ENCODE measurements at regions not wholly inside any gene's neighbourhood (a gene's known extent, or its start where the extent isn't known, plus 50 kb on each side); places are given as distances from the start of the nearest gene placed in this dataset.
"Not testable (repeated sequence)": the region's sequence is repeated elsewhere in the genome, so short reads cannot be mapped to it uniquely, and the experiment has no call there.

GRCh38 chr4:125262502-125262901 is 52.3 kb upstream of the FAT4 start:
- no peak for DNase-seq

GRCh38 chr4:125262079-125262478 is 52.7 kb upstream of the FAT4 start:
- DNase-seq = no peak

GRCh38 chr4:125254106-125254505 is 60.6 kb upstream of the FAT4 start:
- DNase-seq = peak; percentile 78

GRCh38 chr4:125244848-125245450 is 69.8 kb upstream of the FAT4 start:
- peak; percentile 23 for DNase-seq

DNA sequence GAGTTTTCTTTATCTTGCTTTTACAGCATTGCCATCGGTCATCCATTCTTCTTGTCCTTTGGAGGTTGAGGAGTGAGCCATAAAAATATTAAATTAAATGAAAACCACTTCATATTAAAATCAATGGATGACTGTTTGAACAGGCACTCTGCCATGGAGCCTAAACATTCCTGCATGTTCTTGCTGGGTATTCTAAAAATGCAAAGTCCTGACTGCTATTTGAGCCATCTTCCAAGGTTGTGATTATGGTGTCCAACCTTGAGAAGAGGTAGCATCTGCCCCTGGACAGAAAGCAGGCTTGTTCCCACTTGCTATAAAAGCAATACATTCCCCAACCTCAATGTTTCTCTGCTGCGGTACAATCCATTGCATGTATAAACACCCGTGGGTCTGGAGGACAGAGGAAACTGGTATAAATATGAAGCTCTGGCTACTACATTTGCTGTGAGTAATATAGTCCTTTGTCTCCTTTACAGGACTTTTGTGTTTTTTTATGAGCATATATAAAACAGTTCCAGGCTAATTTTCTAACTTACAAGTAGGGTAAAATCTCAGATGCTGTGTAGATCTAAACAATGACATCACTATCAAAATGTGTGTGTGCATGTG is 70.9 kb upstream of the FAT4 start:
- peak; percentile 57 for DNase-seq

DNA sequence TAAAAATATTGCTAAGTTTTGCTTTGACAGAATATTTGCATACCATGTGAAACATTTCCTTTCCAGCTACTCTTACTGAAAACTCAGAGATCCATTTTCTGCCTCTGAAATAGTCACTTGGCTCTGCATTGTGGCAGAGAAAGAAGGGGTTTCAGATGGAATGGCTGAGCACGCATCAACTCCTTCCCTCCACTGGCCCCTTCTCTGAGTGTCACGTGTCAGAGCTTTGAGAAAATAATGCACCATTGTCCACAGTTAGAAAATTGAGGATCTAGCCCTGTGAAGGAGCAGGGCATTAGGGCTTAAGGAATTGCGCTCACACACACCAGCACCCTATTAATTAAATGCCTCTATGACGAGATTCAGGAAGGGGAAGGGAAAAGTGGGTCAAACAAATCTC is 78.8 kb upstream of the FAT4 start:
- no peak for DNase-seq

DNA sequence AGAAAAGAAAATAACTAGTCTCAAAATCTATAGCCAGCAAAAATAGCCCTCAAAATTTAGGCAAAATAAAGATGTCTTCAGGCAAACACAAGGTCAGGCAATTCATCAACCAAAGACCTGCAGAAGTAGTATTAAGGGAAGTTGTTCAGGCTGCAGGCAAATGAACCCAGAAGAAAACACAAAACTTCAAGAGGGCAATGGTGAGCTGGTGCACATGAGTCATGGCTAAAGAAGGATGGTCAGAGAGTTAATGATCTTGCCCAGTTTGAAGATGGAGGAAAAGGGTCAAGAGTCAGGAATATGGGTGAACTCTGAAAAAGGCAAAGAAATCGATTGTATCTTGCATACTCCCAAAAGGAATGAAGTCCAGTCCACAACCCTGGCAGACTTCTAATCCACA is 83.1 kb upstream of the FAT4 start:
- no peak for DNase-seq

GRCh38 chr4:125229596-125230058 is 85.1 kb upstream of the FAT4 start:
- no peak for DNase-seq

DNA sequence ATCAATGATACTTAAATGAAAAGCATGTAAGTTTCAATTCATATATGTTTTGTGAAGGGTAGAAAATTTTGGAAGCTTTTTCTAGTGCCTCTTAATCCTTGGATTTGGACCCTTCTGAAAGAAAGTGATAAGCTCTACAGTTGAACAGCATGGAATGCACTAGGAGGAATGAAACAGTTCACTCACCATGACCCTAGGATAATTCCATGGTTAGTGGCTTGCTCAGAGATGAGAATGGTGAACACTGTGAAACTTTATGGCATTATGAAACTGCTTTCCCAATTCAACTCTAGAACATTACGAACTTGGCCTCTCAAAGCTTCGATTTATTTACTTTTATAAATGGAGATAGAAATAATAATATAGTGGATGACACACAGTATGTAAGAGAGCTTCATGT is 88.9 kb upstream of the FAT4 start:
- no peak for DNase-seq

DNA sequence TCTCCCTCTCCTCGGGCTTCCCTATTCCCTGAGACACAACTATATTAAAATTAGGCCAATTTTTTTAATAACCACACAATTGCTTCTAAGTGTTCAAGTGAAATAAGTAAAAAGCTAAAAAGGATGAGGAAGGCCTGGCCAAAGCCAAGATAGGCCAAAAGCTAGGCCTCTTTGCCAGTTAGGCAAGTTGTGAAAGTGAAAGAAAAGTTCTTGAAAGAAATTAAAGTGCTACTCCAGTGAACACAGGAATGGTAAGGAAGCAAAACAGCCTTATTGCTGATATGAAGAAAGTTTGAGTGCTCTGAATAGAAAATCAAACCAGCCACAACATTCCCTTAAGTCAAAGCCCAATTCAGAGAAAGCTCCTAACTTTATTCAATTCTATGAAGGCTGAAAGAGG is 114.2 kb upstream of the FAT4 start:
- no peak for DNase-seq

- DNase-seq = peak; percentile 57
These were observed 115.8 kb upstream of the FAT4 start for GRCh38 chr4:125198916-125199315.

- DNase-seq = not testable (repeated sequence)
These were observed 122.8 kb upstream of the FAT4 start for GRCh38 chr4:125191874-125192459.

DNA sequence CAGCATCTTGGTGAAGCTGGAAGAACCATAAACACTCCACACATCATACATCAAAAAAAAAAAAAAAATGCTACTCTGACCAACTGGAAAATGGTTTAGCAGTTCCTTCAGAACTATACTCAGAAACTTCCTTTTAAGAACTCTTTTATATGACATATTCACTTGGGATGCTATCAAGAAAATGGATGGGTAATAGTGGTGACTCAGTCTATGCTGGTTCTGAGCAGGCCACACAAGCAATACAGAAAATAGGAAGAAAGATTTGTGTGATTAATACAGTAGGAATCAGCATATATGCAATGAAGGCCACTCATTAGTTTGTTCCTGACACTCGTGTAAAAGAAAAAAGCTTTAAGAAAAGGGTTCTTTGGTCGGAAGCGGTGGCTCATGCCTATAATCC is 123.5 kb upstream of the FAT4 start:
- DNase-seq = peak; percentile 66

DNA sequence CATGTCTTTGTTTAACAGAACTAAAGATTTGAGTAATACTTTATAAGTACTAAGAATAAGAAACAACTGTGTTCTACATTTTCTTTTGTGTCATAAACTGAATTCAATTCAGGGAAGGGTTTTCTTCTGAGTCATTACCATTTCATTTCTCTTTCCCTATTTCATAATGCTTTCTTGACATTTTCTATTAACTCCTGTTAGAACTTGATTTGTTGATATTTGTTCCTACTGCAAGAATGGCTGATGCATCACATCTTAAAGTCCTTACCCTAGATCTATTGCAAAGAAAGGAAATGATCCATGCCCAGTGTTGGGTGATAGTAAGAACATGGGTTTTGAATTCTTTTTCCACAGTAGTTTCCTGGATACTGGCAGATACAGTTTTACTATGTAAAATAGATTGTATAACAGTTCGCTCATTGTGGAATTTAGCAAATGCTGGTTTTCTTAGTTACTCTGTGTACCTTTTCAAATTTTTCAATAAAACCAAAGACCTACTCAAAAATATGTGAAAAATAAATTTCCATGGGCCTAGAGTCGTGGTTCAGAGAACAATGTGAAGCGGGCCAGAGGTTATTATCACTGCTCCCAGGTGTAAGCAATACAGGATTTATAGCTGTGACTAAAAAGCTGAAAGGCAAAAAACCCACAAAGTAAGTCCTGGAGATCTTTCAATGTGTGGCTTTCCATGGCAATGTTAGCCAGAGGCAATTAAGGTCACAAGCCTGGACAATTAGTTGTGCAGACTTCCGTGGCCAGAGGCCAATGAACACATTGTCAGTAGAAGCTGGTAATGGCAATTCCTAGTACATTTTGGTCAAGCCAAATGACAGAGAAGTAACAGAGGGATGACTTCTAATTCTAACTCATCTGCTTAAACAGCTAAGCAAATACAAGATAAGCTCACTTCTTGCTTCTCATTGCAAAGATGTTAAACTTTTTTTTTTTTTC is 127.3 kb upstream of the FAT4 start:
- peak; percentile 48 for DNase-seq

GRCh38 chr4:125184116-125184515 is 130.6 kb upstream of the FAT4 start:
- DNase-seq = no peak

DNA sequence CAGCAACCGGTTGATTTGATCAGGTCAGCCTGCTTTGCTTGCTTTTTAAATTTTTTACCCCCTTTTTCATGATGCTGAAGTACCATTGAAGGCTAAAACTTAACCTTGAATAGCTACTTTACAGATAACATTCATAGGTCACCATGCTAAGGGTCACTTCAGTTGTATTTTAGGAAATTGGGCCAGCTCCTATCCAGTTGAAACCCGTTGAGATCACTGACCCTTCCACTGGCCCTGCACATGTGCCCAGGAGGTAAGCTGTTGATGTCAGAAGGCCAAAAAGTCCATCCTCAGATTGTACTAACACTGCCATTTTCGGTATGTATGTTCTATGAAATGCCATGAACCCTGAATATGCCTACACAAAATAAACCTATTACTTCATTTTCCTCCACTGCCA is 133.0 kb upstream of the FAT4 start:
- DNase-seq = no peak

- DNase-seq = no peak
These were observed 135.0 kb upstream of the FAT4 start for GRCh38 chr4:125179727-125180126.

GRCh38 chr4:125169192-125169591 is 145.6 kb upstream of the FAT4 start:
- DNase-seq = no peak

- DNase-seq = peak; percentile 54
These were observed 146.2 kb upstream of the FAT4 start for GRCh38 chr4:125168531-125168930.

DNA sequence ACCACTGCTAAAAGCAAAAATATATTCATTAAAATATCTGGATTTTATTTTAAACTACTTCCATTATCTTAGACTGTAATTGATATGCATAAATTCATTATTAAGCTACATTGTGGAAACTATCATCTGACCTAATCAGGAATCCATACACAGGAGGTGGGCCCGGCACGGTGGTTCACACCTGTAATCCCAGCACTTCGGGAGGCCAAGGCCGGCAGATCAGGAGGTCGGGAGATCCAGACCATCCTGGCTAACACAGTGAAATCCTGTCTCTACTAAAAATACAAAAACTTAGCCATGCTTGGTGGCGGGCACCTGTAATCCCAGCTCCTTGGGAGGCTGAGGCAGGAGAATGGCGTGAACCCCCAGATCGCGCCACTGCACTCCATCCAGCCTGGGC is 148.7 kb upstream of the FAT4 start:
- not testable (repeated sequence) for DNase-seq

- no peak for DNase-seq
These were observed 155.8 kb upstream of the FAT4 start for GRCh38 chr4:125159001-125159400.

- no peak for DNase-seq
These were observed 159.5 kb upstream of the FAT4 start for GRCh38 chr4:125155251-125155650.

DNA sequence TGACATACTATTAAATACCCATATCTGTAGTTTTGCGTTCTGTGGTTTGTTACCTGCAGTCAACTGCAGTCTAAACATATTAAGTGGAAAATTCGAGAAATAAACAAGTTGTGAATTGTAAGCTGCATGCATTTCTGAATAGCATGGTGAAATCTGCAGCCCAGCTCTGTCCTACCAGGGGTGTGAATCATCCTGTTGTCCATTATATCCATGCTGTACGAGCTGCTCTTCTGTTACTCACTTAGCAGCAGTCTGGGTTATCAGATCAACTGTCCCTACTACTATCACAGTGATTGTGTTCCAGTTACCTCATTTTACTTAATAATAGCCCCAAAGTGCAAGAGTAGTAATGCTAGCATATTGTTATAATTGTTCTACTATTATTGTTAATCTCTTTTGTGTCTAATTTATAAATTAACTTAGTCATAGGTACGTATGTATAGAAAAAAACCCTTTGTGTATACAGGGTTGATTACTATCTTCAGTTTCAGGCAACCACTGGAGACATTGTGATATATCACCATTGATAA is 173.7 kb upstream of the FAT4 start:
- peak; percentile 5 for DNase-seq
